HCT116 (cell line): ENCODE measurements at regions not wholly inside any gene's neighbourhood (a gene's known extent, or its start where the extent isn't known, plus 50 kb on each side); places are given as distances from the start of the nearest gene placed in this dataset.

Experiments
- ATF3 ChIP-seq: IDR thresholded peaks from 2 replicates; pipeline ENCODE4 v1.6.1; 2012
- CBX3 ChIP-seq: IDR thresholded peaks from 2 replicates; pipeline ENCODE4 v1.6.1; 2012; ENCODE audit warnings: low read depth
- CTCF ChIP-seq, 3 experiments: fragments of 200-600 bp in 1 of 3; sonication (generic) in 1 of 3; IDR thresholded peaks in 2 of 3; conservative IDR thresholded peaks in 1 of 3; 2 replicates each; pipeline ENCODE4 v1.5.1; 2012 to 2017; ENCODE audit warnings: low read depth in 2 of 3, low read length in 2 of 3, antibody characterized with exemption in 1 of 3, borderline replicate concordance in 1 of 3, control low read depth in 1 of 3, mild to moderate bottlenecking in 1 of 3, mixed read lengths in 1 of 3, mixed run types in 1 of 3, moderate library complexity in 1 of 3; ENCODE audit not compliant: insufficient read depth in 1 of 3
- ELF1 ChIP-seq: IDR thresholded peaks from 2 replicates; pipeline ENCODE4 v1.6.1; 2012; ENCODE audit warnings: low read depth, borderline replicate concordance
- EZH2 ChIP-seq: fragments of 200-600 bp; sonication (generic); IDR thresholded peaks from 2 replicates; pipeline ENCODE4 v1.6.1; 2017; ENCODE audit warnings: antibody characterized with exemption, mixed run types
- POLR2A ChIP-seq: IDR thresholded peaks from 2 replicates; pipeline ENCODE4 v1.7.0; 2011; ENCODE audit warnings: borderline replicate concordance; ENCODE audit not compliant: insufficient read depth, insufficient read length; ENCODE audit errors: extremely low read depth
- POLR2AphosphoS5 ChIP-seq: IDR thresholded peaks from 2 replicates; pipeline ENCODE4 v1.6.1; 2011; ENCODE audit warnings: mild to moderate bottlenecking, low read depth, low read length, moderate library complexity
- RAD21 ChIP-seq: IDR thresholded peaks from 2 replicates; pipeline ENCODE4 v1.6.1; 2012; ENCODE audit warnings: low read depth, mild to moderate bottlenecking
- REST ChIP-seq: IDR thresholded peaks from 2 replicates; pipeline ENCODE4 v1.6.1; 2012; ENCODE audit warnings: low read depth
- SIN3A ChIP-seq: IDR thresholded peaks from 2 replicates; pipeline ENCODE4 v1.6.1; 2012; ENCODE audit warnings: low read depth
- YY1 ChIP-seq: IDR thresholded peaks from 2 replicates; pipeline ENCODE4 v1.6.1; 2011; ENCODE audit warnings: low read length, low read depth, moderate library complexity, mild to moderate bottlenecking; ENCODE audit not compliant: insufficient replicate concordance; ENCODE audit errors: extremely low read depth
- ZBTB33 ChIP-seq: IDR thresholded peaks from 2 replicates; pipeline ENCODE4 v1.6.1; 2011; ENCODE audit warnings: mild to moderate bottlenecking, low read length, moderate library complexity; ENCODE audit not compliant: insufficient replicate concordance; ENCODE audit errors: extremely low read depth
- ZNF274 ChIP-seq: fragments of 200-500 bp; sonication (Bioruptor generic); IDR thresholded peaks from 2 replicates; pipeline ENCODE4 v1.6.1; 2014; ENCODE audit warnings: mild to moderate bottlenecking, low read depth, low read length, inconsistent platforms

GRCh38 chr2:156787517-156787916 lies 351.3 kb downstream of the GPD2 start:
- TF ChIP-seq POLR2A (no peak), CTCF (IDR thresholded peaks at IDR 0.05 in 2 of 3, conservative IDR thresholded peaks at IDR 0.05 in 1 of 3; ENCODE audit: borderline replicate concordance in 1 of 3, insufficient read depth in 1 of 3, low read depth in 2 of 3, low read length in 2 of 3) (no peak), RAD21 (no peak), ZBTB33 (no peak), EZH2 (no peak), REST (no peak), ELF1 (no peak), ZNF274 (no peak), POLR2AphosphoS5 (no peak), SIN3A (no peak), YY1 (no peak), ATF3 (no peak), CBX3 (no peak)
